ENCODE measurements at regions not wholly inside any gene's neighbourhood (a gene's known extent, or its start where the extent isn't known, plus 50 kb on each side); places are given as distances from the start of the nearest gene placed in this dataset.

- no peak for TF ChIP-seq CTCF (IDR thresholded peaks at IDR 0.05; ENCODE audit: low read depth, low read length)
Observed at GRCh38 chr10:3290550-3290949, 118.0 kb upstream of the PITRM1 start.

GRCh38 chr10:3287572-3288445 is 115.2 kb upstream of the PITRM1 start:
- TF ChIP-seq CTCF (IDR thresholded peaks at IDR 0.05; ENCODE audit: low read depth, low read length), result no peak
- no peak for DNase-seq (ENCODE audit: extremely low read depth, low read depth)

More at GRCh38 chr10:3290550-3290949, 118.0 kb upstream of the PITRM1 start:
- DNase-seq (ENCODE audit: extremely low read depth, low read depth), result no peak

GRCh38 chr10:3282674-3283017 is 110.1 kb upstream of the PITRM1 start:
- no peak for DNase-seq (ENCODE audit: extremely low read depth, low read depth)
- no peak for TF ChIP-seq CTCF (IDR thresholded peaks at IDR 0.05; ENCODE audit: low read depth, low read length)

- no peak for TF ChIP-seq CTCF (IDR thresholded peaks at IDR 0.05; ENCODE audit: low read depth, low read length)
- no peak for DNase-seq (ENCODE audit: extremely low read depth, low read depth)
Observed at GRCh38 chr10:3281941-3282673, 109.5 kb upstream of the PITRM1 start.

- no peak for TF ChIP-seq CTCF (IDR thresholded peaks at IDR 0.05; ENCODE audit: low read depth, low read length)
- DNase-seq (ENCODE audit: extremely low read depth, low read depth), result no peak
Observed at GRCh38 chr10:3278771-3279170, 106.2 kb upstream of the PITRM1 start.

GRCh38 chr10:3277566-3277965 is 105.0 kb upstream of the PITRM1 start:
- TF ChIP-seq CTCF (IDR thresholded peaks at IDR 0.05; ENCODE audit: low read depth, low read length), result no peak
- DNase-seq (ENCODE audit: extremely low read depth, low read depth), result no peak

GRCh38 chr10:3274414-3274813 is 101.8 kb upstream of the PITRM1 start:
- TF ChIP-seq CTCF (IDR thresholded peaks at IDR 0.05; ENCODE audit: low read depth, low read length), result no peak
- DNase-seq (ENCODE audit: extremely low read depth, low read depth), result no peak
